Urinary bladder (tissue), 3 donors: ENCODE measurements at regions not wholly inside any gene's neighbourhood (a gene's known extent, or its start where the extent isn't known, plus 50 kb on each side); places are given as distances from the start of the nearest gene placed in this dataset.

Source experiments
- DNase-seq: peaks from one replicate; pipeline ENCODE4 v3.0.0-alpha.2; 2015; ENCODE audit errors: extremely low spot score
- H3K27ac ChIP-seq: one replicate; pipeline ENCODE4 v1.5.1; 2013; ENCODE audit warnings: low read depth, mild to moderate bottlenecking, moderate library complexity
- H3K36me3 ChIP-seq: one replicate; pipeline ENCODE4 v1.6.1; 2013; ENCODE audit warnings: mild to moderate bottlenecking, moderate library complexity; ENCODE audit not compliant: insufficient read depth
- H3K4me1 ChIP-seq: one replicate; pipeline ENCODE4 v1.6.1; 2013; ENCODE audit warnings: mild to moderate bottlenecking, moderate library complexity; ENCODE audit not compliant: insufficient read depth
- H3K4me3 ChIP-seq: one replicate; pipeline ENCODE4 v1.5.1; 2013; ENCODE audit warnings: low read depth, low read length
- WGBS: extraction: QIAGEN DNeasy Blood & Tissue Kit; methylation state at CpG from one replicate; pipeline ENCODE4 v1.1.7; 2013; 5-methylcytosine and 5-hydroxymethylcytosine counted together
- donor health status: healthy with polysubstance abuse.
- donor health status: healthy.

DNA sequence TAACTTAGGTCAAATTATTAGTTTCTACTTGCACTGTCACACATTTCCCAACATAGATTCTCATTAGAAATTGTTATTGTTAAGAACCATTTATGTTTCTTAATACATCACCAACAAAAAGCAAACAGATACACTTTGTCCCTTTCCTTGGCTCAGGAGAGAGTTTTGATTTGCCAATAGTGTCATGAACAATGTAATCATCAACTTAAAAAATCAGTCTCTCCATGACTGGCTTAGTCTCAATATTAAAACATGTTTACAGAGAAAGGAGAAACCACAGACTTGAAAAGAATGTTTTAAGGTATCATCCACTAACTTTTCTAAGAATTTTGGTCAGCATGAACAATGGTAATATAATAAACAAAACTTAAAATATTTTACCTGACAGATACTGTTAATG, 416.5 kb upstream of the KCNH7 start:
- H3K4me1 ChIP-seq = no peaks in the 10 kb centered on the region
- no peak for DNase-seq

DNA sequence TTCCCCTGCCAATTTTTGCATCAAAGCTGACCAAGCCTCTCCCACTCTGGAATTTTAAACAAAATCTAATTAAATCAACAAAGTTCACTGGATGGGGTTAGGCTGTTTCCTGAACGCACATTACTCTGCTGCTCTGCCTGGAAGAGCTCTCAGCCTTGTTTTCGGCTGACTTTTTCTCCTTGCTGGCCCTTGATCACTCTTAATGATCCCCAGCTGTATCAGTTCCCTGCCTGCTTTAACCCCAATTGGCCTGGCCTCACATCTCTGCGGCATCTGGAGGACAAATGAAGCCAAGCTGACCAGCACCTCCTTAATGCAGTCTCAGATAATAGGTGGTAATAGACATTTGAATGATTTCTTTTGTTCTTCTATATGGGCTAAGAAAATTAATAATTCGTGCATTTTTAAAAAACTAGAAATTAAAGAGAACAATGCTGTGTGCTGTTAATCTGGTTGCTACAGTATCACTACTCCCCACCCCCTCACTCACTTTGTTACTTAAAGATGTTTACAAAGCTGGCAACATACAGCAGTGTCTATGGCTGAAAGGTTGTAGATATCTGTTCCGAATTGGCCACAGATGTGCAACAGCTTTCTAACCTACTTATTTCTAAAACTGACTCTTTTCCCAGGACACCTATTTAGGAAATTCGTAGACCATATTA, 415.2 kb upstream of the KCNH7 start:
- Histone ChIP-seq H3K4me3 (no peak overlapping the region), H3K27ac (no peak overlapping the region), H3K4me1 (no peaks in the 10 kb centered on the region), H3K36me3 (no peaks in the 10 kb centered on the region)
- WGBS = 40% methylated on average over 6 of the region's 6 CpGs
- no peak for DNase-seq

More for the DNA sequence above, 416.5 kb upstream of the KCNH7 start:
- Histone ChIP-seq H3K27ac (no peak overlapping the region), H3K4me3 (no peak overlapping the region), H3K36me3 (no peaks in the 10 kb centered on the region)

DNA sequence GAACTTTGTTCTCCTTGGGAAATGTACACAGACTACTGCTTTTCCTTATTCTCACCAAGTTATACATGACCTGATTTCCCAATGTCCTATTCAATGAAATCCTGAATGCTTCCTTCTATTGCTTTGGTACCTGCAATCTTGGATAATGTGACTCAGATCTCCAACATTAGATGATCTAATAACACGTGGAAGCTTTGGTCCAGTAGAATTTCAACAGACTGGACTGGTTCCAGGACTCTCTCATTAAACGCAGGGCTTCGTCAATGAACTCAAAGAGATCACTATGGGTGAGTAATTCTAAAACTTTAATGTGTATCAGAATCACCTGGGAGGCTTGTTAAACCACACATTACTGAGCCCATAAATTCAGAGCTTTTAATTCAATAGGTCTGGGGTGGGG, 413.6 kb upstream of the KCNH7 start:
- Histone ChIP-seq H3K4me1 (no peaks in the 10 kb centered on the region), H3K36me3 (no peaks in the 10 kb centered on the region), H3K4me3 (no peak overlapping the region), H3K27ac (no peak overlapping the region)
- DNase-seq = no peak
- 84% methylated on average over 3 of the region's 3 CpGs for WGBS

DNA sequence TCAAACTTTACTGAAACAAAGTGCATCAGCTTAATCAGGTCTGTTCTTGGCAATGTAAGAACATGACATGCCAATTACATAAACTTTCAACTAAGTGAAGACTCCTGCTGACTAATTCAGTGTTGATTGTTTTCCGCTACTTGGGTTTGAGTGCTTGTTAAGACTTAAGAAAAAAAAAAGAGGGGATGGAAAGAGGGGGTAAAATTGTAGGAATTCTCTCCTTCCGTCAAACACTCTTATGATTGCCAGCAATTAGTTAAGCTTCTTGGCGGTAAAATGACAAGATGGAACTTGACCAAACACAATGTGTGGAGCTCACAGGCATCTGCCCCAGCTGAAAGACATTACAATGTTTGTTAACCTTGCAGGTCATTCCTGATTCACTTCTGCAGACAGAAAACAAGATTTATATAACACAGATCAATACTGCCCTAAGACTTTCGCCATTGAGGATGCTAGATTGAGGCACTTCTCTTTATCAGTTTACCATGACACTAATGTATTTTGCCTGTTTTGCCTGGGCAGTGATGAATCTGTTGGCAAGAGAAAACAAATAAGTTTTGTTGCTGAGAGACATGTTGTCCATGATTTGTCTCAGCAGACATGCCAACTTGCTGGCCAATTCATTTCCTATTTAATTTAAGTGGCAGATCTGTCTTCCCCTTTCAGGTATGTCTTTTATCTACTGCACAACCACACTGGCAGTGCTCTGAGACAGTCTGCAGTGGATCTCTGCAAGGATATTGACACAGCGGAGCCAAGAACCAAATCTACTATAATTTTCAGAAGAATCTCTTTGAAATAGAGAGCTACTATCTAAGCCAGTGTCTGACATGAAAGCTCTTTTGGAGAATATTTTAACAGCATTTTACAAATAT, 410.0 kb upstream of the KCNH7 start:
- WGBS = 87% methylated on average over 5 of the region's 5 CpGs
- DNase-seq = no peak

DNA sequence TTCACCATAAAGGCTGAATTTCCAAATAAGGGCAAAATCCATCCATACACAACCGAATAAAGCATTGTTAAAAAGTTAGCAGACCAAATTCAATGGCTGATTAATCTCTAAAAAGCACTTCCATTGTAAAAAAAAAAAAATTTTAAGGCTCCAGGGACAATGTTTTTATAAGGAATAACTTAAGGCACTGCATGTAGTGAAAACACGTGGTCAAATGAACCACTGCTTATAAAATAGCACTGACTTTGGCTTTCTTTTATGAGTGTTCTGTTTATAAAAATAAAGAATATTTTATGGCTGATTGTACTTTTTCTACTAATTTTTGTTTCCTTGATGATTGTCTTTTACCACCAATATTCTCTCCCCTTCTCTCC, 409.3 kb upstream of the KCNH7 start:
- no peak for DNase-seq
- H3K4me1 ChIP-seq = no peaks in the 10 kb centered on the region
- no peak overlapping the region for H3K4me3 ChIP-seq
- H3K27ac ChIP-seq = no peak overlapping the region
- H3K36me3 ChIP-seq = no peaks in the 10 kb centered on the region
- 50% methylated on average over 2 of the region's 2 CpGs for WGBS

More for the DNA sequence above, 410.0 kb upstream of the KCNH7 start:
- H3K4me3 ChIP-seq = no peak overlapping the region
- H3K36me3 ChIP-seq = no peaks in the 10 kb centered on the region
- H3K27ac ChIP-seq = no peak overlapping the region
- H3K4me1 ChIP-seq = no peaks in the 10 kb centered on the region

DNA sequence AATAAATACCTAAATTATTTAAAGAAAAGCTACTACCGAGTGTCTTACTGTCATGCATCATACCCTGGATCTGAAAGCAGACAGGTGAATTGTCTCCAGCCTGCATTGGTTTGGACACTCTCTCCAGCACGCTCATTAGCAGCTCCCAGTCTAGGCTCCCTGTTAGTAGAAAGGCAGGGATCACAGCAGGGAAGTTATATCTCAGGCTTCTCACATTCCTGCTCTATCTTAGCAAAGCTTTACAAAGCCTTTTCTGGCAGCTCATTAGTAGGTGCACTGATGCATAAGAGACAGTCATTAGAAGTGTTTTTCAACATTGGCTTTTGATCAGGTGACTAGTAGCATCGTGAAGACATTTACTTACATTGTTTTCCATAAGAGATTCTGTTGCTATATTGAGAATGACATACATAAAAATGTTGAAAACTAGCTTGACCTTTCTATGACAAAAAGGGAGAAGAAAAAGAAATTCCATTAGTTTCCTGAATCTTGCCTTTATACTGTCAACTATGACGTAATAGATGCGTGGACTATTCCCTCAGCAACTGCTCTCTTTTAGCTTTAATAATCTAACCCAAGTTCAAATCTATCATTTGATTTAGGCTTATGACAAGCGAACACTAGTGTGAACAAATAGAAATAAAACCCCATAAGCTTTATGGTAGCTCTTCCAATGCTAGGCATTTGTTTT, 408.7 kb upstream of the KCNH7 start:
- H3K4me1 ChIP-seq = no peaks in the 10 kb centered on the region
- no peak overlapping the region for H3K27ac ChIP-seq
- H3K4me3 ChIP-seq = no peak overlapping the region
- no peak for DNase-seq
- WGBS = 72% methylated on average over 6 of the region's 6 CpGs
- H3K36me3 ChIP-seq = no peaks in the 10 kb centered on the region

DNA sequence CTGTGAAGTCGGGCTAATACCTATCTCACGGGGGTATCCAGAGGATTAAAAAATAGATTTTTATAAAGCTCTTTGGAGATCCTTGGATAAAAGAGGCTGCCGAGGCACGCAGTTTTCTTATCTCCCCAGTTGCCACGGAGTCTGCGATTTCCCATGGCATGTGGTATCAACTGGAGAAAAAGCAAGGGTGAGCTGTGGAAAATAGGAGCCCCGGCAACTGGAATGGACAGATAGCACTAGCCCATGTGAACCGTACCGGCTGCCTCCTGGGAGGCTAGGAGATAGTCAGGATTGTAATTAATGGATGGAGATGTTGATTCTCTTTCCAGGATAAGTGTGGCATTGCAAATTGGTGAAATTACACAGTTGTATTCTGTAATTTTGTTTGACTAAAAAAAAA, 407.6 kb upstream of the KCNH7 start:
- no peak overlapping the region for H3K27ac ChIP-seq
- DNase-seq = no peak
- no peak overlapping the region for H3K4me3 ChIP-seq
- no peaks in the 10 kb centered on the region for H3K36me3 ChIP-seq
- H3K4me1 ChIP-seq = no peaks in the 10 kb centered on the region
- WGBS = 59% methylated on average over 9 of the region's 9 CpGs

DNA sequence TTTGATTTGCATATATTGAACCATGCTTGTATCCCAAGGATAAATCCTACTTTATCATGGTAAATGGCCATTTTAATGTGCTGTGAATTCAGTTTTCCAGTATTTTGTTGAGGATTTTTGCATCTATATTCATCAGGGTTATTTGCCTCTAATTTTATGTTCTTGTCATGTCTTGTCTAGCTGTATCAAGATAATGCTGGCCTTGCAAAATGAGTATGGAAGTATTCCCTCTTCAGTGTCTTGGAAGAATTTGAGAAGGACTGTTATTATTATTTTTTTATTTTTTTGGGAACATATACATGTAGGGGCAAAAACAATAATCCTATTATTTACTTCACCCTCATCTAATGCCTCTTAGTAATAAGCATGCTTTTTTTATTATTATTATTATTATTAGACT, 398.0 kb upstream of the KCNH7 start:
- Histone ChIP-seq H3K4me3 (no peak overlapping the region), H3K4me1 (no peaks in the 10 kb centered on the region), H3K36me3 (no peaks in the 10 kb centered on the region), H3K27ac (no peak overlapping the region)
- DNase-seq = no peak

DNA sequence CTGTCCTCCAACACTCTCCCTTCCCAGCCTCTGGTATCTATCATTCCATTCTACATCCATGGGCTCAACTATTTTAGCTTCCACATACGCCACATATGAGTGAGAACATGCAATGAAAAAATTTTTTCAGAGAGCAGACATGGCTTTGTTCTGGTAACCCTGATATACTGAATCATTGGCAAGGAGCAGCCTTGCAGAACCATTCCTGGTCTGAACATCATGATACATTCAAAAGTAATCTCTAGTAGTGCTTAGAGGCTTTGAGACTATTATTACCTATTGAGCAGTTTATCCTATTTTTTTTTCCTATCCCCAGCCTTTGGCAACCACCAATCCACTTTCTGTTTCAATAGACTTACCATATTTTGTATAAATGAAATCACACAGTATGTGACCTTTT, 393.1 kb upstream of the KCNH7 start:
- DNase-seq = no peak
- 90% methylated on average over 1 of the region's 1 CpG for WGBS
- no peaks in the 10 kb centered on the region for H3K4me1 ChIP-seq
- no peaks in the 10 kb centered on the region for H3K36me3 ChIP-seq
- no peak overlapping the region for H3K4me3 ChIP-seq
- H3K27ac ChIP-seq = no peak overlapping the region

DNA sequence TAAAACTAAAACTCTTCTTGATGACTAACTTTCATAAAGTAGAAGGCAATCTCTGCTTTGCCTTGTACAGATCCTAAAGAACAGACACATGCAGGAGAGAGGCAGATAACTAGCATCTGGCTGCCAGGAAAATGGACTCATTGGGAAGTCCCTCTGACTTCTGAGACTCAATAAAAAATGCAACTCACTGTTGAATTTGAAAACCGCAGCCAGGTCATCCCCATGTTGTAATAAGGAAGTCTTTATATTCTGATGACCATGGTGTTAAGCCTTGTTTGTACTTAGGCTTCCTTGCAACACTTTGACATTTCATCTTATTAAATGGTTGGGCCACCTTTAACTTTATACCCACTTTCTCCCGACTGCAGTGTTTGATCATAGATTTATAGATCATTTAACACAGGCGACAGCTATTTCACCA, 375.1 kb upstream of the KCNH7 start:
- WGBS = 61% methylated on average over 3 of the region's 3 CpGs
- H3K27ac ChIP-seq = no peak overlapping the region
- DNase-seq = no peak

DNA sequence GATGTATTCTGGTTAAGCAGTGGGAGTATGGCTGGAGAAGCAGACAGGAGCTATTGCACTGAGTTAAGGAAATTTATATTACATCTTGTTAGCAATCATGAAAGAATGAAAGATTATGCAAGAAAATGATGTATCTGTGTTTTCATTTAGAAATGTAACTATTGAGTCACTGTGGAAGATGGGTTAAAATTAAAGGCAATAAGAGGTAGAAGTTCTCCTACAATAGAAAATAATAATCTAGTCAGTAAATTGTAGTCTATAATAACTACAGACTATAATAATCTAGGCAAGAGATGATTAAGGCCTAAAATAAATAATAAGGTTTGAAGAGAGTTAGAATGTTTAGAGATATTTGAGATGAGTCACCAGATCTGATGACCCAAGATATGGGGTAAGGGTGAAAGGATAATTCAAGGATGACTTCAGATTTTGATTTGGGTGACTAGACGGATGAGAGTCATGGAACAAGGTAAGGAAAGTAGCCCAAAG, 371.9 kb upstream of the KCNH7 start:
- no peaks in the 10 kb centered on the region for H3K36me3 ChIP-seq
- H3K4me3 ChIP-seq = no peak overlapping the region
- 84% methylated on average over 1 of the region's 1 CpG for WGBS
- no peaks in the 10 kb centered on the region for H3K4me1 ChIP-seq
- no peak overlapping the region for H3K27ac ChIP-seq
- DNase-seq = no peak

More for the DNA sequence above, 375.1 kb upstream of the KCNH7 start:
- Histone ChIP-seq H3K4me1 (no peaks in the 10 kb centered on the region), H3K36me3 (no peaks in the 10 kb centered on the region), H3K4me3 (no peak overlapping the region)

DNA sequence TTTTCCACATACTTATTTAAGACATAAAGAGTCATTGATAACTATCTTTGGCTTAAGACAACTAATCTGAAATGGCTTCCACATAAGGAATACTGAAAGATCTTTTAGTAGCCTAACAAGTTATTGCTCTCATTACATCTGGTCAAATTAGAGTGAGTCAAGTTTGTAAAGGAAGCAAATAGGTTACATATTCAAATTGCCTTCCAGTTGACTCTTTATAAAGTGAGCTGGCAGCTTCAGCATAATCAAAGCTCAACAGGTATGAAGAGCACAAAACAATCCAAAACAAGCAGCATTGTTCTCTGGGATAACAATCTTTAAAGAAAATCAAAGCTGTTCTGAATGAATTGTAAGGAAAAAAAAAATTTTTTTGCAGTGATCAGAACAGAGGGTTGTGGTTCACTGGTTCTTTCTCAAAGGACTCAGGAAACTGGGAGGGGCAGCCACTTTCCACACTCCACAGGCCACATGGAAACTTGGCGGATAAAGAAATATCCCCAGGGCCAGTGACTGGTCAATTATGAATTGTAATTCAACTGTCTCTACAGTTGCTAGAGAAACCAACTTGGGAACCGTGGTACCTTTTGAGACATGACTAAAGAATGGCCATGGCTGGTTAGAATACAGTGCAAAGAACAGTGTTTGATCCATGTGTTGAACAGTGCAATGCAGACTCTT, 369.3 kb upstream of the KCNH7 start:
- 86% methylated on average over 2 of the region's 2 CpGs for WGBS
- Histone ChIP-seq H3K36me3 (no peaks in the 10 kb centered on the region), H3K4me3 (no peak overlapping the region), H3K27ac (no peak overlapping the region), H3K4me1 (no peaks in the 10 kb centered on the region)
- DNase-seq = no peak

DNA sequence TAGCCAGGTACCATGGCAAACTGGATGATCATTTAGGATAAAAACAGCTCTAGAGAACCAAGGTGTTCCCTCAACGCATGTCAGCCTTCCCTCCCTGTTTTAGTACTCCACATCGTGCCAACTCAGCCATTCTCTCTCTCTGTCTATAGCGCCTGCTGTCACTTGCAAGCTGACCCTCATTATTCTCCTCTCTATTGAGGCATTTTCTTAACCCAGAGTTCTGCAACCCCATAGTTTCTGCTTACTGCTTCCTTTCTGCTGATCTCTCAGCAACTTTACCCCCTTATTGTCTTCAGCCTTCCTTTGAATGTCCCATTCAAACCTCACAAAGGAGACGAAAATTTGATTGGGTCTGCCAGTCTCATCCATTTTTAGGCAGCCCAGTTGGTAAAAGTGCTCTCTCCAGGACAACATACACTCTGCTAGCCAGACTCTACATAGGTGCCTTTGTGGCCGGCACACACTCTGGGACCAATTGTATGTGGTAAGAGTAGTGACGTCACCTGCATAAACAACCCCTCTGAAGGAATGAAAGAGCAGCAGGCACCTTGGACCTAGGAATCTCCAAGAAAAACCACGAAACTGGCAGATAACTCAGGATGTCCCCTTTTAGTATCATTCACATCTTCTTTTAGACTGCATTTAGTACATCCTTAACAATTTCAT, 367.2 kb upstream of the KCNH7 start:
- 71% methylated on average over 7 of the region's 7 CpGs for WGBS
- Histone ChIP-seq H3K36me3 (no peaks in the 10 kb centered on the region), H3K4me1 (no peaks in the 10 kb centered on the region), H3K4me3 (no peak overlapping the region), H3K27ac (no peak overlapping the region)
- no peak for DNase-seq
